Heart left ventricle (tissue), 16 donors: ENCODE measurements at regions not wholly inside any gene's neighbourhood (a gene's known extent, or its start where the extent isn't known, plus 50 kb on each side); places are given as distances from the start of the nearest gene placed in this dataset.

ENCODE experiments used
- ATAC-seq, 4 donors: fragments of 200-7000 bp; cut with Tn5 transposase; one replicate each; pipeline ENCODE4 v1.9.1; 2020 to 2022; ENCODE audit warnings: moderate library complexity in 4 of 4, mild to moderate bottlenecking in 3 of 4, moderate number of reproducible peaks in 1 of 4
- DNase-seq, 5 donors: peaks; one replicate each; pipeline ENCODE4 v3.0.0-alpha.2; 2020
- H3K27ac ChIP-seq, 12 donors: fragments of 200-600 bp; sonication (generic) in 4 of 12; one replicate each; pipeline versions ENCODE4 v1.5.0 to v1.8.0; 2016 to 2022; ENCODE audit warnings: mild to moderate bottlenecking in 2 of 12
- H3K27me3 ChIP-seq, 9 donors: fragments of 200-600 bp; sonication (generic) in 2 of 9; one replicate each; pipeline versions ENCODE4 v1.5.1 to v1.8.0; 2016 to 2022; ENCODE audit warnings: mild to moderate bottlenecking in 3 of 9
- H3K36me3 ChIP-seq, 9 donors: fragments of 200-600 bp; sonication (generic) in 2 of 9; one replicate each; pipeline versions ENCODE4 v1.5.0 to v1.8.0; 2018 to 2022; ENCODE audit warnings: mild to moderate bottlenecking in 2 of 9
- H3K4me1 ChIP-seq, 12 donors: fragments of 200-600 bp; sonication (generic) in 4 of 12; one replicate each; pipeline versions ENCODE4 v1.5.0 to v1.8.0; 2016 to 2022; ENCODE audit warnings: mild to moderate bottlenecking in 3 of 12
- H3K4me3 ChIP-seq, 12 donors: fragments of 200-600 bp; sonication (generic) in 4 of 12; one replicate each; pipeline versions ENCODE4 v1.5.0 to v1.8.0; 2017 to 2022; ENCODE audit warnings: mild to moderate bottlenecking in 9 of 12, moderate library complexity in 4 of 12
- H3K9me3 ChIP-seq, 12 donors: fragments of 200-600 bp; sonication (generic) in 4 of 12; one replicate each; pipeline versions ENCODE4 v1.5.0 to v1.8.0; 2016 to 2022; ENCODE audit warnings: mild to moderate bottlenecking in 1 of 12
- CTCF ChIP-seq, 12 donors: fragments of 200-600 bp; sonication (generic) in 4 of 12; IDR thresholded peaks; one replicate each; pipeline versions ENCODE4 v1.5.0 to v1.8.0; 2018 to 2022; ENCODE audit warnings: antibody characterized with exemption in 12 of 12, mild to moderate bottlenecking in 5 of 12
- POLR2A ChIP-seq, 2 donors: fragments of 450-650 bp; IDR thresholded peaks; one replicate each; pipeline ENCODE4 v1.6.1; 2017; ENCODE audit warnings: antibody characterized with exemption in 2 of 2, mild to moderate bottlenecking in 2 of 2, moderate library complexity in 2 of 2
- WGBS, 4 donors: extraction: QIAGEN DNeasy Blood & Tissue Kit in 2 of 4; methylation state at CpG; one replicate each; pipeline versions ENCODE4 v1.1.5 to v1.1.7; 2013 to 2018; 5-methylcytosine and 5-hydroxymethylcytosine counted together
- intact Hi-C, 10 donors: fragments of 100-400 bp; cut with DNase I; formaldehyde crosslinking; loops; one replicate each; pipeline versions ENCODE4 v1.11.1 to v1.14.2; 2022
- donor health status: ischemic (EF 13 %, LVEDD 7.1; RV severe dilation, severe dysfunction).
- donor health status: healthy with polysubstance abuse.
- donor health status: DM: no; HTN: yes; CAD: no.
- donor health status: DM: no; HTN: no; CAD: no.
- donor health status: ischemic (EF 25% LVEDD 6.9; RV normal size, moderate dysfunction).
- donor health status: ischemic (EF 25% LVEDD 5.7; RV mildly dilated, moderate dysfunction).
- donor health status: healthy.
- donor health status: DM: yes; HTN: yes; CAD: no.
- donor health status: ischemic (EF 35%, LVEDD 5.7; RV mildly dilated, moderate dysfunction).
- donor health status: nonischemic (EF 11% LVEDD 7.7; RV severe dilation, severe dysfunction).
- donor health status: DM: yes; HTN: yes; CAD: no.
- donor health status: PGD.
- donor health status: ischemic (EF 29% LVEDD 5.4; RV normal size, mild dysfunction).
- donor health status: nonischemic (EF 23%, LVEDD 6.1; RV moderate dilation, normal function).

DNA sequence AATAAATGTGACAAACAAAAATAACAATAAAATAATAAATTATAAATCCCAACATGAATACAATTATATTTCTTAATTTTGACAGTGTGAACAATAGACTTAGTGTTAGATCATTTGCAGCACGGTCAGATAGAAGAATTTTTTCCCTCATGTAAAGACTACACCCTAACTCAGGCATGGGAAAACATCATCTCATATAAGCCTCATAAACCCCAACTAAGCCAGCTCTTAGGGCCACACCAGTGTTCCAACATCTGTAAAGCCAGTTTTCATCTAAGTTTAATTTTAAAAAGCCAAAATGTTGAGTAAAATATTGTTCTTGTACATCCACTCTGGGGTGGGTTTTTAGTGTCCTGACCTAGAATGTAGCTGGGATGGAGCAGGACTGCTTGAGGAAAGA, 167.4 kb downstream of the QRSL1 start:
- intact Hi-C loops, result no loop called here
- no peak for ATAC-seq
- Histone ChIP-seq H3K4me3 (no peak overlapping the region), H3K4me1 (no peaks in the 10 kb centered on the region), H3K27me3 (peaks cover 0 to 17% (median 0%) of the 10 kb centered on the region in 9 donors), H3K36me3 (no peaks in the 10 kb centered on the region), H3K27ac (no peak overlapping the region), H3K9me3 (peaks cover 0 to 2% (median 0%) of the 10 kb centered on the region in 12 donors)
- 73 to 86% (median 79%) methylated on average over 1 of the region's 1 CpG for WGBS, 4 donors
- no peak for DNase-seq
- no peak for TF ChIP-seq CTCF (IDR thresholded peaks at IDR 0.05)
- TF ChIP-seq POLR2A (IDR thresholded peaks at IDR 0.05), result no peak

GRCh38 chr6:106794129-106794528, 164.8 kb downstream of the QRSL1 start:
- no peaks in the 10 kb centered on the region for H3K4me1 ChIP-seq
- DNase-seq, result no peak
- no peak for ATAC-seq
- no peak for TF ChIP-seq POLR2A (IDR thresholded peaks at IDR 0.05)
- no peak for TF ChIP-seq CTCF (IDR thresholded peaks at IDR 0.05)
- no peak overlapping the region for H3K4me3 ChIP-seq
- WGBS, 4 donors, result 78 to 86% (median 82%) methylated on average over 2 of the region's 2 CpGs
- peaks cover 0 to 2% (median 0%) of the 10 kb centered on the region in 12 donors for H3K9me3 ChIP-seq
- intact Hi-C loops, result no loop called here
- no peaks in the 10 kb centered on the region for H3K27me3 ChIP-seq
- no peaks in the 10 kb centered on the region for H3K36me3 ChIP-seq
- no peak overlapping the region for H3K27ac ChIP-seq

DNA sequence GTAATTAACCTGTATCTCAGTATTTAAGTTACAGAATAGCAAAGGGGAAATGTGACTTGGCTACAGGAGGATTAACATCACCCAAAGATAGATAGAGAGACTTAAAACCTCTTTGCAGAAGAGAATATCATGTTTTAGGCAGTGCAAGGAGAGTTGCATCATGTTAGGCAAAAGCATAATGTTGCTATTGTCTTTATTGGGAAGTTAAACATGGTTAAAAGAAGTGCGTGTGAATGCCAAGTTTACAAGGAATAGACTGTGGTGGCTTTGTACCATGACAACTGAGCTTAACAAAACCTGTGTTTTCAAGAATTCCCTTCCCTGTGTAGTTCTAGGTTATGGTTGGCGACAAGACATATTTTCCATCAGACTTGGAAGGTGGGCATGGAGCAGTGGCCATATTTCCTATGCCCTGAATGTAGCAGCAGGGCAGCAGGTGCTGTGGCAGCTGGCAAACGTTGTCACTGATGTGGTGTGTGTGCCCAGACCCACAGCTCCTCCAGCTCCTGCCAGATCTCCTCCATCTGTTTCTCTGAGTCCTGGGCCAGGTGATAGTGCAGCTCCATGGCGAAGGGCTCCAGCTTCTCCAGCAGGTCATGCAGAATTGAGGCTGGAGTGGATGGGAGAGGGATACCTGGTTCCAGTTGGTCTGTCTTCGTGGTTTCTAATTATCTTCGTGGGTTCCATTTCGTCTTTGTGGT, 163.3 kb downstream of the QRSL1 start:
- Histone ChIP-seq H3K9me3 (peaks cover 0 to under 1% (median 0%) of the 10 kb centered on the region in 12 donors), H3K4me3 (no peak overlapping the region), H3K27ac (no peak overlapping the region), H3K36me3 (no peaks in the 10 kb centered on the region), H3K27me3 (peaks cover 0 to 3% (median 0%) of the 10 kb centered on the region in 9 donors), H3K4me1 (no peaks in the 10 kb centered on the region)
- DNase-seq, result no peak
- ATAC-seq, result no peak
- intact Hi-C loops, result no loop called here
- WGBS, 4 donors, result 75 to 86% (median 79%) methylated on average over 7 of the region's 7 CpGs
- TF ChIP-seq POLR2A (IDR thresholded peaks at IDR 0.05) (no peak), CTCF (IDR thresholded peaks at IDR 0.05) (no peak)

DNA sequence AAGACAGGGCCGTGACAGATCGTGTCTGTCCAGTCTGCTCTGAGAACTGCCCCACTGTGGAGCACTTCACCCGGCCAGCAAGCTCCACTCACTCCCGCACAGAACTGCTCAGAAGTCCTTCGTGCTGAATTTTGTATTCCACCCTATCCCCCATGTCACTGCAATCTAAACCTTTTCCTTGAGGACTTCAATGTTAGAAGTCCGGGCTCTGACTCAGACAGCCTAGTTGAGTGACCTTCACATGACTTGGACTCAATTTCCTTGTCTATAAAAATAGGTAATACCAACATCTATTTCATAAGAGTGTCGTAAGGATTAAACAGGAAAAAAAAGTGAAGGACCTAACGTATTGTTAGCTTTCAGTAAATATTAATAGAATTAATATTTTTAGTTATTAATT, 161.6 kb downstream of the QRSL1 start:
- no peak for DNase-seq
- WGBS, 4 donors, result 80 to 81% (median 81%) methylated on average over 8 of the region's 8 CpGs
- Histone ChIP-seq H3K4me3 (no peak overlapping the region), H3K4me1 (no peaks in the 10 kb centered on the region), H3K27me3 (peaks cover 0 to 4% (median 0%) of the 10 kb centered on the region in 9 donors), H3K36me3 (no peaks in the 10 kb centered on the region), H3K9me3 (no peaks in the 10 kb centered on the region), H3K27ac (no peak overlapping the region)
- intact Hi-C loops, result no loop called here
- TF ChIP-seq CTCF (IDR thresholded peaks at IDR 0.05) (no peak), POLR2A (IDR thresholded peaks at IDR 0.05) (no peak)
- ATAC-seq, result no peak
